Tibial artery (tissue), 4 donors: ENCODE measurements at regions not wholly inside any gene's neighbourhood (a gene's known extent, or its start where the extent isn't known, plus 50 kb on each side); places are given as distances from the start of the nearest gene placed in this dataset.
A peak's percentile ranks its signal among the peaks of the same experiment; 100 is the strongest.

Experiments used
- DNase-seq, 2 donors: peaks; one replicate each; pipeline ENCODE4 v3.0.0-alpha.2; 2019
- H3K27ac ChIP-seq, 2 donors: fragments of 200-600 bp; sonication (generic) in 1 of 2; 1 replicate in 1 of 2; 2 replicates in 1 of 2; pipeline ENCODE4 v1.5.1; 2018 to 2019; ENCODE audit warnings: mild to moderate bottlenecking in 1 of 2
- H3K27me3 ChIP-seq, 2 donors: fragments of 200-600 bp; sonication (generic) in 1 of 2; one replicate each; pipeline versions ENCODE4 v1.5.1 to v1.6.0; 2016 to 2019
- H3K36me3 ChIP-seq, 3 donors: fragments of 200-600 bp; sonication (generic) in 2 of 3; one replicate each; pipeline ENCODE4 v1.5.1; 2016 to 2019; ENCODE audit warnings: mild to moderate bottlenecking in 2 of 3
- H3K4me1 ChIP-seq, 4 donors: fragments of 200-600 bp; sonication (generic) in 2 of 4; 1 replicate in 3 of 4; 2 replicates in 1 of 4; pipeline ENCODE4 v1.5.1; 2016 to 2019
- H3K4me3 ChIP-seq, 2 donors: fragments of 200-600 bp; sonication (generic) in 1 of 2; 1 replicate in 1 of 2; 2 replicates in 1 of 2; pipeline ENCODE4 v1.5.1; 2018 to 2019; ENCODE audit warnings: mild to moderate bottlenecking in 2 of 2
- H3K9me3 ChIP-seq, 3 donors: fragments of 200-600 bp; sonication (generic) in 1 of 3; one replicate each; pipeline ENCODE4 v1.5.1; 2016 to 2019
- CTCF ChIP-seq, 2 experiments: fragments of 200-600 bp in 1 of 2; fragments of 450-650 bp in 1 of 2; IDR thresholded peaks; one replicate each; pipeline ENCODE4 v1.5.1; 2017 to 2019; ENCODE audit warnings: antibody characterized with exemption in 2 of 2, mild to moderate bottlenecking in 1 of 2, moderate library complexity in 1 of 2
- intact Hi-C: fragments of 100-400 bp; cut with DNase I; formaldehyde crosslinking; loops from one replicate; pipeline ENCODE4 v1.15.0; 2023; ENCODE audit warnings: low total_unique reads

GRCh38 chr2:174691201-174691779, 73.0 kb downstream of the CHRNA1 start:
- H3K9me3 ChIP-seq = no peaks in the 10 kb centered on the region
- H3K36me3 ChIP-seq = no peaks in the 10 kb centered on the region
- TF ChIP-seq CTCF (IDR thresholded peaks at IDR 0.05) = no peak
- intact Hi-C loops = loop anchor here (5.0 to 10.0 kb wide), 2 partner anchors 109 to 226 kb away; no protein-coding TSS in a partner anchor
- no peak overlapping the region for H3K27ac ChIP-seq
- H3K4me1 ChIP-seq = peaks cover 0 to 5% (median 0%) of the 10 kb centered on the region in 4 donors
- DNase-seq = no peak
- H3K27me3 ChIP-seq = peaks cover 0 to 3% of the 10 kb centered on the region in 2 donors
- H3K4me3 ChIP-seq = no peak overlapping the region

GRCh38 chr2:174690026-174690425, 74.2 kb downstream of the CHRNA1 start:
- Histone ChIP-seq H3K4me1 (peaks cover 0 to 5% (median 0%) of the 10 kb centered on the region in 4 donors), H3K27me3 (peaks cover 0 to 3% of the 10 kb centered on the region in 2 donors)
- intact Hi-C loops = loop anchor here (5.0 to 10.0 kb wide), 2 partner anchors 108 to 225 kb away; no protein-coding TSS in a partner anchor

GRCh38 chr2:174688079-174688478, 76.2 kb downstream of the CHRNA1 start:
- DNase-seq = no peak
- no peak overlapping the region for H3K27ac ChIP-seq
- H3K4me3 ChIP-seq = no peak overlapping the region
- peak; percentile 46 to 64 for TF ChIP-seq CTCF (IDR thresholded peaks at IDR 0.05)
- H3K9me3 ChIP-seq = no peaks in the 10 kb centered on the region
- peaks cover 0 to under 1% of the 10 kb centered on the region in 2 donors for H3K27me3 ChIP-seq
- intact Hi-C loops = no loop called here
- peaks cover 0 to 10% (median 3%) of the 10 kb centered on the region in 4 donors for H3K4me1 ChIP-seq
- H3K36me3 ChIP-seq = no peaks in the 10 kb centered on the region

More at GRCh38 chr2:174690026-174690425, 74.2 kb downstream of the CHRNA1 start:
- H3K9me3 ChIP-seq = no peaks in the 10 kb centered on the region
- TF ChIP-seq CTCF (IDR thresholded peaks at IDR 0.05) = no peak
- DNase-seq = no peak
- H3K4me3 ChIP-seq = no peak overlapping the region
- no peaks in the 10 kb centered on the region for H3K36me3 ChIP-seq
- no peak overlapping the region for H3K27ac ChIP-seq

- intact Hi-C loops = no loop called here
- Histone ChIP-seq H3K27ac (no peak overlapping the region), H3K4me3 (no peak overlapping the region), H3K36me3 (no peaks in the 10 kb centered on the region), H3K27me3 (no peaks in the 10 kb centered on the region), H3K9me3 (no peaks in the 10 kb centered on the region), H3K4me1 (peaks cover 0 to 12% (median 4%) of the 10 kb centered on the region in 4 donors)
- no peak for DNase-seq
- no peak for TF ChIP-seq CTCF (IDR thresholded peaks at IDR 0.05)
Observed at GRCh38 chr2:174686430-174686829, 77.8 kb downstream of the CHRNA1 start.

- peak overlapping the region; percentile 91 to 97 for H3K27ac ChIP-seq
- peak in 1 of 2 experiments; percentile 27 for TF ChIP-seq CTCF (IDR thresholded peaks at IDR 0.05)
- no peak for DNase-seq
- intact Hi-C loops = loop anchor here (5.0 kb wide), 2 partner anchors 66 to 196 kb away; partner anchors contain the start of gene GPR155
- peaks cover 0 to 41% (median 24%) of the 10 kb centered on the region in 4 donors for H3K4me1 ChIP-seq
- no peaks in the 10 kb centered on the region for H3K36me3 ChIP-seq
- no peaks in the 10 kb centered on the region for H3K27me3 ChIP-seq
- H3K4me3 ChIP-seq = peak overlapping the region; percentile 80
- no peaks in the 10 kb centered on the region for H3K9me3 ChIP-seq
Observed at GRCh38 chr2:174683392-174683759, 80.9 kb downstream of the CHRNA1 start.
